Kidney (tissue), 13 donors: ENCODE measurements at regions not wholly inside any gene's neighbourhood (a gene's known extent, or its start where the extent isn't known, plus 50 kb on each side); places are given as distances from the start of the nearest gene placed in this dataset.

Experiments used
- DNase-seq, 5 donors: peaks; one replicate each; pipeline ENCODE4 v3.0.0-alpha.2; 2013 to 2020
- FAIRE-seq: peaks from 2 replicates; lab custom pipeline; 2012; peaks lifted over from hg19 to GRCh38; lab: Jason Lieb, UNC
- H3K27ac ChIP-seq, 2 donors: one replicate each; pipeline ENCODE4 v1.7.0; 2013; ENCODE audit warnings: low read depth in 2 of 2, low read length in 2 of 2, inconsistent platforms in 1 of 2
- H3K27me3 ChIP-seq: one replicate; pipeline ENCODE4 v1.7.1; 2013; ENCODE audit warnings: low read length, inconsistent platforms; ENCODE audit not compliant: control insufficient read depth, insufficient read depth
- H3K36me3 ChIP-seq, 3 donors: one replicate each; pipeline versions ENCODE4 v1.7.0 to v1.7.1; 2013; ENCODE audit warnings: low read length in 3 of 3, control low read depth in 1 of 3, inconsistent platforms in 1 of 3; ENCODE audit not compliant: insufficient read depth in 3 of 3, control insufficient read depth in 2 of 3
- H3K4me1 ChIP-seq, 3 donors: one replicate each; pipeline versions ENCODE4 v1.7.0 to v1.7.1; 2013; ENCODE audit warnings: low read length in 3 of 3, inconsistent platforms in 1 of 3, low read depth in 1 of 3; ENCODE audit not compliant: control insufficient read depth in 2 of 3, insufficient read depth in 2 of 3
- H3K4me3 ChIP-seq, 3 donors: one replicate each; pipeline versions ENCODE4 v1.7.0 to v1.8.1; 2013; ENCODE audit warnings: low read length in 3 of 3, control low read depth in 1 of 3, inconsistent platforms in 1 of 3
- H3K9ac ChIP-seq, 3 donors: one replicate each; pipeline versions ENCODE4 v1.7.0 to v1.7.1; 2013; ENCODE audit warnings: low read length in 3 of 3, control low read depth in 1 of 3, inconsistent platforms in 1 of 3
- H3K9me3 ChIP-seq, 3 donors: one replicate each; pipeline versions ENCODE4 v1.7.0 to v1.7.1; 2013; ENCODE audit warnings: low read length in 3 of 3, control low read depth in 1 of 3, inconsistent platforms in 1 of 3; ENCODE audit not compliant: control insufficient read depth in 2 of 3, insufficient read depth in 1 of 3
- CTCF ChIP-seq: IDR thresholded peaks from 3 replicates; pipeline ENCODE4 v1.5.1; 2012; ENCODE audit warnings: mild to moderate bottlenecking, moderate library complexity, borderline replicate concordance; ENCODE audit not compliant: insufficient read depth; ENCODE audit errors: extremely low read depth
- intact Hi-C: fragments of 100-400 bp; cut with DNase I; formaldehyde crosslinking; loops from one replicate; pipeline ENCODE4 v1.11.1; 2022
- donor health status: control.
- donor health status: control.
- donor health status: control.
- donor health status: control.
- donor health status: control.
- donor health status: DM: yes; HTN: yes; CAD: no.
- donor health status: Normal renal cell carcinoma (clear cell type).

DNA sequence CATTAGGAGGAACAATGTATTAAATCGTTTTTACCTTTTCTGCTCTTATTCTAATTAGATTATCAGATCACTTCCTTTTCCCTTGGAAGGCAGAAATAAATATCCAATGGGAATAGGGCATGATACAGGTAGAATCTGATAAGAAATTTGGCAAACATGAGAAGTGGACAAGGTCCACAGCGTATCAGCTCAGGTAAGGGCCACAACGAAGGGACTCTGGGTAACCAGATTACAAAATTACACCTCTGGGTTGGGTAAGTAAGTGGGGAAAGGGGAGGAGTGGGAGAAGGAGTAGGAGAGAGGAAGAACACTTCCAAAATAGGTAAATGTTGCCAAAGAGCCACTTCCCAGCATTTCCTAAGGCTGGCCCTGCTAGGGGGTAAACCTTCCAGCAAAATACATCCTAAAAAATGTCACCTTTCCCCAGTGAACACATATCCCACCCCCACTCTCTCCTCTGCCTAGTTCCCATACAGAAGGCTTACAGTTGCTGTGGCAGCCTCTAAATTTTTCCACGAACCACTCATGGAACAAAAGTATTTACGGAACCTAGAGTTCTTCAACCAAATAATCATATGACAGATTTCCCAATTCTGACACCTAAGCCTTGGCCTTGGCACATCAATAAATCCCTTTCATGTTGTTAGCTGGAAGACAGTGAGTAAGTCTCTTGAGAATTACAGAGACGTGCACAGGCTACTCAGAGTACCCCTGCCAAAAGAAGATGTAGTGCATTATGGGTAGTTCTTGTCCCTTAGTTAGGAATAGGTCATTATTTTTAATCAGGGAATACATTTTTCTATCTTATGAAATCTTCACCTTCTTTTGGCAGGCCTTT lies 51.5 kb upstream of the DLX6 start:
- Histone ChIP-seq H3K4me3 (no peak overlapping the region), H3K4me1 (no peaks in the 10 kb centered on the region), H3K27me3 (no peaks in the 10 kb centered on the region), H3K27ac (no peak overlapping the region), H3K36me3 (no peaks in the 10 kb centered on the region), H3K9me3 (no peaks in the 10 kb centered on the region), H3K9ac (no peak overlapping the region)
- DNase-seq (no peak), FAIRE-seq (no peak)
- TF ChIP-seq CTCF: no peak
- intact Hi-C loops: no loop called here
